ENCODE measurements at regions not wholly inside any gene's neighbourhood (a gene's known extent, or its start where the extent isn't known, plus 50 kb on each side); places are given as distances from the start of the nearest gene placed in this dataset.

- no peak for TF ChIP-seq POLR2AphosphoS5 (IDR thresholded peaks at IDR 0.05; ENCODE audit: low read depth, low read length)
- TF ChIP-seq FOXP2 (optimal IDR thresholded peaks at IDR 0.05; ENCODE audit: borderline replicate concordance, extremely low read depth, extremely low read length, insufficient read depth), result no peak
- TF ChIP-seq TAF1 (IDR thresholded peaks at IDR 0.05; ENCODE audit: borderline replicate concordance, insufficient read depth, low read length), result no peak
- TF ChIP-seq SIN3A (IDR thresholded peaks at IDR 0.05; ENCODE audit: borderline replicate concordance, insufficient read depth, low read length), result no peak
- TF ChIP-seq REST (IDR thresholded peaks at IDR 0.05; ENCODE audit: insufficient read depth in 1 of 2, low read depth in 2 of 2, low read length in 2 of 2), result no peak
These were observed 67.6 kb upstream of the TLL1 start for GRCh38 chr4:165805406-165805805.

GRCh38 chr4:165806613-165807012 is 66.4 kb upstream of the TLL1 start:
- TF ChIP-seq TAF1 (IDR thresholded peaks at IDR 0.05; ENCODE audit: borderline replicate concordance, insufficient read depth, low read length), result no peak
- no peak for TF ChIP-seq FOXP2 (optimal IDR thresholded peaks at IDR 0.05; ENCODE audit: borderline replicate concordance, extremely low read depth, extremely low read length, insufficient read depth)
- no peak for TF ChIP-seq POLR2AphosphoS5 (IDR thresholded peaks at IDR 0.05; ENCODE audit: low read depth, low read length)
- TF ChIP-seq REST (IDR thresholded peaks at IDR 0.05; ENCODE audit: insufficient read depth in 1 of 2, low read depth in 2 of 2, low read length in 2 of 2), result no peak
- no peak for TF ChIP-seq SIN3A (IDR thresholded peaks at IDR 0.05; ENCODE audit: borderline replicate concordance, insufficient read depth, low read length)

GRCh38 chr4:165810726-165811125 is 62.3 kb upstream of the TLL1 start:
- TF ChIP-seq SIN3A (IDR thresholded peaks at IDR 0.05; ENCODE audit: borderline replicate concordance, insufficient read depth, low read length) (no peak), TAF1 (IDR thresholded peaks at IDR 0.05; ENCODE audit: borderline replicate concordance, insufficient read depth, low read length) (no peak), REST (IDR thresholded peaks at IDR 0.05; ENCODE audit: insufficient read depth in 1 of 2, low read depth in 2 of 2, low read length in 2 of 2) (no peak), POLR2AphosphoS5 (IDR thresholded peaks at IDR 0.05; ENCODE audit: low read depth, low read length) (no peak), FOXP2 (optimal IDR thresholded peaks at IDR 0.05; ENCODE audit: borderline replicate concordance, extremely low read depth, extremely low read length, insufficient read depth) (no peak)

- TF ChIP-seq SIN3A (IDR thresholded peaks at IDR 0.05; ENCODE audit: borderline replicate concordance, insufficient read depth, low read length) (no peak), TAF1 (IDR thresholded peaks at IDR 0.05; ENCODE audit: borderline replicate concordance, insufficient read depth, low read length) (no peak), REST (IDR thresholded peaks at IDR 0.05; ENCODE audit: insufficient read depth in 1 of 2, low read depth in 2 of 2, low read length in 2 of 2) (no peak), FOXP2 (optimal IDR thresholded peaks at IDR 0.05; ENCODE audit: borderline replicate concordance, extremely low read depth, extremely low read length, insufficient read depth) (no peak), POLR2AphosphoS5 (IDR thresholded peaks at IDR 0.05; ENCODE audit: low read depth, low read length) (no peak)
These were observed 59.4 kb upstream of the TLL1 start for GRCh38 chr4:165813606-165814005.

Data from PFSK-1 (cell line).